Liver (tissue), 3 donors: ENCODE measurements at regions not wholly inside any gene's neighbourhood (a gene's known extent, or its start where the extent isn't known, plus 50 kb on each side); places are given as distances from the start of the nearest gene placed in this dataset.
"Not testable (repeated sequence)": the region's sequence is repeated elsewhere in the genome, so short reads cannot be mapped to it uniquely, and the experiment has no call there.

Experiments
- RAD21 ChIP-seq, 2 donors: IDR thresholded peaks; 2 replicates each; pipeline ENCODE4 v1.6.1; 2016; ENCODE audit warnings: antibody characterized with exemption in 2 of 2, mild to moderate bottlenecking in 2 of 2
- RXRA ChIP-seq, 2 donors: IDR thresholded peaks; 2 replicates each; pipeline ENCODE4 v1.6.1; 2017 to 2018; ENCODE audit warnings: antibody characterized with exemption in 2 of 2, mild to moderate bottlenecking in 1 of 2
- TF ChIP-seq, protein P1 (sequence below): fragments of 150-350 bp; IDR thresholded peaks from 2 replicates; pipeline ENCODE4 v1.5.1; 2017; ENCODE audit warnings: improper control_type of control experiment, low read depth, low read length; ENCODE audit not compliant: missing input control
- TF ChIP-seq, protein P2 (sequence below): IDR thresholded peaks from 2 replicates; pipeline ENCODE4 v1.6.1; 2016; ENCODE audit warnings: antibody characterized with exemption
- TF ChIP-seq, protein P3 (sequence below): IDR thresholded peaks from 2 replicates; pipeline ENCODE4 v1.6.1; 2016; ENCODE audit warnings: antibody characterized with exemption
- donor health status: healthy.
- donor health status: healthy.

DNA sequence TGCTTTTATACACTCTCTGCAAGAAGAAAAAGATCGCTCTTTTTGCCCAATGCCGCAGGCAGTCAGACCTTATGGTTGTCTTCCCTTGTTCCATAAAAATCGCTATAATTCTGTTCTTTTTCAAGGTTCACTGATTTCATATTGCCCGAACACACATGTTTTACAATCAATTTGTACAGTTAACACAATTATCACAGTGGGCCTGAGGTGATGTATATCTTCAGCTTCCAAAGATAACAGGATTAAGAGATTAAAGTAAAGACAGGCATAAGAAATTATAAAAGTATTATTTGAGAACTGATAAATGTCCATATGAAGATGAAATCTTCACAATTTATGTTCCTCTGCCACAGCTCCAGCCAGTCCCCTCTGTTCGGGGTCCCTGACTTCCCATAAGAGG lies 703.4 kb upstream of the RAG2 start:
- TF ChIP-seq, protein P1, sequence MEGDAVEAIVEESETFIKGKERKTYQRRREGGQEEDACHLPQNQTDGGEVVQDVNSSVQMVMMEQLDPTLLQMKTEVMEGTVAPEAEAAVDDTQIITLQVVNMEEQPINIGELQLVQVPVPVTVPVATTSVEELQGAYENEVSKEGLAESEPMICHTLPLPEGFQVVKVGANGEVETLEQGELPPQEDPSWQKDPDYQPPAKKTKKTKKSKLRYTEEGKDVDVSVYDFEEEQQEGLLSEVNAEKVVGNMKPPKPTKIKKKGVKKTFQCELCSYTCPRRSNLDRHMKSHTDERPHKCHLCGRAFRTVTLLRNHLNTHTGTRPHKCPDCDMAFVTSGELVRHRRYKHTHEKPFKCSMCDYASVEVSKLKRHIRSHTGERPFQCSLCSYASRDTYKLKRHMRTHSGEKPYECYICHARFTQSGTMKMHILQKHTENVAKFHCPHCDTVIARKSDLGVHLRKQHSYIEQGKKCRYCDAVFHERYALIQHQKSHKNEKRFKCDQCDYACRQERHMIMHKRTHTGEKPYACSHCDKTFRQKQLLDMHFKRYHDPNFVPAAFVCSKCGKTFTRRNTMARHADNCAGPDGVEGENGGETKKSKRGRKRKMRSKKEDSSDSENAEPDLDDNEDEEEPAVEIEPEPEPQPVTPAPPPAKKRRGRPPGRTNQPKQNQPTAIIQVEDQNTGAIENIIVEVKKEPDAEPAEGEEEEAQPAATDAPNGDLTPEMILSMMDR = not testable (repeated sequence)
- TF ChIP-seq, protein P2, sequence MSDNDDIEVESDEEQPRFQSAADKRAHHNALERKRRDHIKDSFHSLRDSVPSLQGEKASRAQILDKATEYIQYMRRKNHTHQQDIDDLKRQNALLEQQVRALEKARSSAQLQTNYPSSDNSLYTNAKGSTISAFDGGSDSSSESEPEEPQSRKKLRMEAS = not testable (repeated sequence)
- not testable (repeated sequence) for TF ChIP-seq RXRA, RAD21 (IDR thresholded peaks at IDR 0.05)
- TF ChIP-seq, protein P3, sequence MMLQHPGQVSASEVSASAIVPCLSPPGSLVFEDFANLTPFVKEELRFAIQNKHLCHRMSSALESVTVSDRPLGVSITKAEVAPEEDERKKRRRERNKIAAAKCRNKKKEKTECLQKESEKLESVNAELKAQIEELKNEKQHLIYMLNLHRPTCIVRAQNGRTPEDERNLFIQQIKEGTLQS = not testable (repeated sequence)
